SIG-M5 treated with dmso at 0.1 percent for 504 hours (cell line): ENCODE measurements at regions not wholly inside any gene's neighbourhood (a gene's known extent, or its start where the extent isn't known, plus 50 kb on each side); places are given as distances from the start of the nearest gene placed in this dataset.

Experiments used
- DNase-seq: peaks from one replicate; lab custom pipeline; 2025; ENCODE audit not compliant: unreplicated experiment; lab: John Stamatoyannopoulos, UW

DNA sequence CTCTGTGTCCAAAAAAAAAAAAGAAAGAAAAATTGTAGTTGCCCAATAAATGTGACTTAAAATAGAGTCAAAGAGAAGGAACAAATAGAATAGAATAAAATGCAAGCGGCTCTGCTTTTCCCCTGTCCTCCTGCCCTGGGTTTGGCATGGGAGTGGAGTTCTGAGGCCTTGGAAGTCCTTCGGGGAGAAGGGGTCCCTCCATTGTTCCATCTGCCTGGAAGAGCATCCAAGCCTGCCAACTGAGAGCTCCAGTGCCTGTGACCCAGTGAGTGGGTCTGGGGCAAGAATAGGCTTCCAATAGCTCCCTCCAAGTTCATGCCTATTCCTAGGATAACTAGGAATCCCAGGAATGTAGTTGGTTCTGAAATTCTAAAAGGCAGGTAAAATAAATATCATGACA is 321.4 kb downstream of the MYCN start:
- DNase-seq, result no peak

DNA sequence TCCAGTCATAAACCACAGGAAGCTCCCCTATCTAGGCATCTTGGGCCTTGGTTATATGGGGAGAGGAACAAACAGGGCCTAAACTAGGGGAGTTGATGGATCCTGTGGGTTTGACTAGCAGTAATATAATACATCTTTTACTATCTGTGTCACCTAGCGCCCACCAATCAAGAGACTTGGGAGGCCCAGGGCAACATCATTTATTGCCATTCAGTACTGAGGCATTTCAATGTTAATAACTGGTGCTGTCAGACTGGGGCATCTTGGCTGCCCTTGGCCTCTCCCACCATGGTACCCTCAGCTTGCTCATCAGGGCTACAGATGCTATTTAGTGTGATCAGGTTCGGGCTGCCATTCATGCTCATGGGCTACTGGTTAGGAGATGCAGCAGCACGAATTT is 320.7 kb downstream of the MYCN start:
- no peak for DNase-seq

DNA sequence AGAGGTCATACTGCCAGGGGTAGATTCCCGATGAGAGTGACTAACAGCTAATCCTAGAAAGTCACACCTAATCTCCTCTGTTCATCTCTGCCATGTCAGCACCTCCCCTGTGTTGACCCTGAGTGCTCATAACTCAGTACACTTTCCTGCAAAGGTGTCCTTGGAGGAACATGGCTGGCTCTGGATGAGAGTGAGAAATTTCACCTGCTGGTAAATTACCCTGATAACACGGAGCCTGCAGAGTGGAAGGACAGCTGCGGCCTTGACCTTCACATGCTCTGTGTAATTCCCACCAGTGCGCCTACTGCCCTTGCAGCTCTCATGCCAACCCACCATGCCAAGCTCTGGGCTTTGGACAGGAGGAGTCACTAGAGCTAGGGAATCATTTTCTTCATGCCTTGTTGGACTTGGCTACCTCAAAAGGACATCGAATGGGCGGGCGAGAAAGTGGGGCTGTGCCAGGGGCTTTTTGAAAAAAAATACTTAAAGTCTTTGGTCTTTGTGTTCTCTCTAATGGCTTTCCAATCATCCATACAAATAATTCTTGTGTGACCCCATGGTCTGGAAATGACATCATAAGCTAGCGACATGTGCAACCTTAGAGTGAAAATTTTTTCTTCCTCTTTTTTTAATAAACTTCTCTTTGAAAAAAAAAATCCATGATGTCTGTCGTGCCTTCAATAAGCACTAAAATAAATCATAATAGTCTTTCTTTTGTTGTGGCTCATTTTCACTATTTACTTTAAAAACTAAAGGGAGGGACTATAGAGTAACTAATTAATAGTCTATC is 319.9 kb downstream of the MYCN start:
- DNase-seq, result no peak

DNA sequence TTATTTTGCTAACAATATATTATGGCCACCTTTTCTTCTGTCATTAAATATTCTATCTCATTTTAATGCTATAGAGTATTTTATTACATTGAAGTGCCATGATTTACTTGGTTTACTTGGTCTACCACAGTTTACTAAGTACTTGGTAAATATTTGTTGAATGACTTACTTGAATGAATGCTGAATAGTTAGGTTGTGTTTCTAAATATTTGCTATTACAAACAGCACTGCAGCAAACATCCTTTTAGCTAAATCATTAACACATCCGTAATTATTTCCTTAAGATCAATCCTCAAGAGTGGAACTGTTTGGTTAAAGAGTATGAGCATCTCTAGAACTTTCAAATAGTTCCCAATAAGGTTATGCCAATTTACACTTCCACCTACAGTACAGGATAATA is 318.7 kb downstream of the MYCN start:
- no peak for DNase-seq

DNA sequence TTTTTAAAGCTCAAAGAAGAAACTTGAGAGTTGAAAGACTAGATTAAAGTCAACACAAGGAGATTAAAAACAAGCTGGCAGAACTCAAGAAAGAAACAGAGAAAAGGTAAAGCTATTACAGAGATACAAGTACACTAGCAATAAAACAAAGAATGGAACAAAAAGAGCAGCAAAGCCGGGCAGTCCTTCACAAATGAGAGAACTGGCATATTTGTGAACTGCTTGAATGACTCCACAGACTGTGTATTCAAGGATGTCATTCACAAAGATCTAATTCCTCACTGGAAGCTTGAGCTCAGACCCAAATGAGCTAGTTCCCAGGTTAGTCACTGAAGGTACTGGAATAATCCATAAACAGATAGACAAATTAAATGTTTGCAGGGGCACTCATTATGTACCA is 318.0 kb downstream of the MYCN start:
- DNase-seq, result no peak

DNA sequence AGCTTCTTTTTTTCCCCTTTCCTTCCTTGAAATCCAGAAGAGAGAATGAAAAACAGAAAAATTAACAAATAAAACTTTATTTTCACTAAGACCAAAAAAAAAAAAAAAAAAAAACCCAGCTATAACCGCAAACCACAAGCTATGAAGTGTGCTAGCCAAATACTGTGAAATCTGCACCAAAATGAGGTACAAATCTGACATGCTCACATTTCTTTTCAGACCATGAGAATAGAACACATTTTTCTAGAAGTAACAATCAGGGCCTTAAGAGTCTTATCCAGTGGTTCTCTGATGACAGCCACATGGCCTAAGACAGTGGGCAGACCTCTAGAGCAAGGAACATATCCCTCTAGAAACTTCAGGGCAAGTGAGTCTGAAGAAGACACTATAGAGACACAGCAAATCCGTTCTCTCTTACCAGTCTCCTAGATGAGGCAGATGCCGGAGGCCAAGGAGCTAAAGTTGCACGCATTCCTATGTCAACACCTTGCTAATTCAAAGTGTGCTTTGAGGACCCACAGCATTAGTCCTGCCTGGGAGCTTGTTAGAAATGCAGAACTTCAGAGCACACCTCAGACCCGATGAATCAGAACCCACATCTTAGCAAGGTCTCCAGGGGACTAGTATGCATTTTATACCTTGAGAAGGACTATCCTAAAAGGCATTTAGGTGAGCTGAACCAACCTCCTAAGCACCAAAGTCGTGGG is 317.1 kb downstream of the MYCN start:
- DNase-seq, result no peak

DNA sequence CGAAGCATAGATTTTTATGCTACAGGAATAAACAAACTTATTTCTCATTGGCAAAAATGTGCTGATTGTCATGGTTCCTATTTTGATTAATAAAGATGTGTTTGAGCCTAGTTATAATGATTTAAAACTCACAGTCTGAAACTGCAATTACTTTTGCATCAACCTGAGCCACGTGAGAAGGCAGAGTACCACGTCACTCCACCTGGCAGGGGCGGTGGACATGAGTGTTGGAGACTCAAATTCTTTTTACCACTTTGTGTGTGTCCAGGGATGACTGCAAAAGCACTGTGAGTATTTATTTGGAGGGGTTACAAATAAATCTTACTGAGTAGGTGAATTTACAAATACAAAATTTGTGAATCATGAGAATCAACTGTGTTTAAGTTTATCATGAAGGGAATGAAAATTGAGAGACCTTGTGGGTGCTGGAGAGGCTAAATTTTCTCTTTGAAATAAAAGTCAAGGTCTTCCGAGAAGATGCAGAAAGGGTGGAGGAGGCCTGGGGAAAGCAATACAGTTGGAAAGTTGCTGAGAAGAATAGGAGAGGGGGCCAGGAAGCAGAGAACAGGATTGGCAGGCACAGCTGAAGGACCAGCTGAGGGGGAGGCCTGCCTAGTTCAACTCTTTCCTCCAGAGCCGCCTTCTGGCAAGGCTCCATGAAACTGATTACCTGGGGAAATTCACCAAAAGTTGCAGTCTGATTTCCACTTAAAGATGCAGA is 316.4 kb downstream of the MYCN start:
- no peak for DNase-seq

DNA sequence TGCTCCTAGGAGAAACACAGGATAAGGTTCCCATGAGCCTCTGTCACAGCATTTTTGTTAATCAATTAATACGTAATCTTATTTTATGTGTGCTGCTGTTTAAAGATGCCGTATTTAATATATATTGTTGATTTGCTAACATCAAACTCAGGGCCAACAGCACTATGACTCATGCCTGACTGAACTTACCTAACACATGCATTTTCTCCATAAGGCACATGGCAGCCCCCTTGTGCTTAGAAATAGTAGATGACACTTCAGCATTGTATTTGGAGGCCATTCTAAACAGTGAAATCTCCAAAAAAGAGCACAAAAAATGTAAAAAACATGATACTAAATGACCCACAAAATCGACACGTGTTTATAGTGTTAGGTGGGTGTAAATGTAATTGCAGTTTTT is 314.8 kb downstream of the MYCN start:
- no peak for DNase-seq

DNA sequence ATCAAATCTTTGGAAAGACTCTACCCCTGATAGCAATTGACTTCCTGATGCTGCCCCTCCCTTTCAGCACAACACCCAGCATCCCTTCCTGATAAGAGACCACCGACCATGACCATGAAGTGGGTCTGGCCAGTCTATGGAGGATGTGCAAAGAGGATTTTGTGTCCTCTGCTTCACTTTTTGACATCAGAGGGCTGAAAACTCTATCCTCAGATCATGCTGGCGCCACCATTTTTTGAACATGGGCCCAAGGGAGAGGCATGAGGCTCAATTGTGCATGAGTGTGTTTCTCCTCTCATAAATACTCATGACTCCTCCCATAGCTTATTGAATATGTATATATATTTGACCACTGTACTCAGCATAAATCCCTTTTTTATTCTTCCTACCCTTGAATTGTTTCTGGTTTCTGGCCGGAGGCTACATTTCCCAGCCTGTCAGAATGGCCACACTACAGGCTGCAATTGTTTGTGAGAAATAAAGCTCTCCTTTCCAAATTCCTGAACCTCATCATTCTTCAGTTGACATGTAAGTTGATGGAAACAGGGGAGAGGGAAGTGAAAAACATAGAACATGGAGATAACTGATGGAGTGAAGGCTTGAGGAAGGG is 314.1 kb downstream of the MYCN start:
- no peak for DNase-seq

DNA sequence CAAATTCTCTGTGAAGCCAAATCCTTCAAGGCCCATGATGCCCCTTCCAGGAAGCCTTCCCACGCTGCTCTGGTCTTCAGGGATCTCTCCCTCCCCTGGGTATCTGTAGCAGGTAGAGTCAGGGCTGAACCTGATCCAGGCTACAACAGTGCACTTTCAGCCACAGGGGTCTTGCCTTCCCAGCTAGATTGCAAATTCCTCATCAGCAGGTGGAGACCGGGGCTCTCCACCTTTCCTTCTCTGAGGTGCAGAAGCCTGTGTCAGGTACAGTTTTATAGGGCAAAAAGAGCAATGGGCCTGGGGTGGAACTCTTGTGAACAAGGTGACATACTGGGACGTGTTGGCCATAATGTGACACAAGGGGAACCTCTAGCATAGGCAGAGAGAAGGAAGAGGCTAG is 312.9 kb downstream of the MYCN start:
- DNase-seq, result no peak

DNA sequence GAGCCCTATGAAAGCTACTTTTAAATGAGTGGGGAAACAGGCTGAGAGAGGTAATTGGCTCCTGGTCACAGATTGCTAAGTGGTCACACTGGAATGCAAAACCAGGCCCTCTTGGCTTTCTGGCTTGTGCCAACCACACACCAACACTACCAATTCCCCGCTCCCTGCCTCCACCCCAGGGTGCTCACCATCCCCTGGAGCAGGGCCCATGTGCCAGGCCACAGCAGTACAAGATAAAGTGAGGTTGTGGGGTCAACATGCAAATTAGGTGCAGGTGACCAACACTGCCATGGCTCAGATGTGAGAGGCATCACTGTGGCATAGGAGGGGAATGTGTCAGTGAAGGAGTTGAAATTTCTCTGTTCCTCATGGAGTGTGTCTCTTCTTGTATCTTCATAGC is 312.5 kb downstream of the MYCN start:
- no peak for DNase-seq

DNA sequence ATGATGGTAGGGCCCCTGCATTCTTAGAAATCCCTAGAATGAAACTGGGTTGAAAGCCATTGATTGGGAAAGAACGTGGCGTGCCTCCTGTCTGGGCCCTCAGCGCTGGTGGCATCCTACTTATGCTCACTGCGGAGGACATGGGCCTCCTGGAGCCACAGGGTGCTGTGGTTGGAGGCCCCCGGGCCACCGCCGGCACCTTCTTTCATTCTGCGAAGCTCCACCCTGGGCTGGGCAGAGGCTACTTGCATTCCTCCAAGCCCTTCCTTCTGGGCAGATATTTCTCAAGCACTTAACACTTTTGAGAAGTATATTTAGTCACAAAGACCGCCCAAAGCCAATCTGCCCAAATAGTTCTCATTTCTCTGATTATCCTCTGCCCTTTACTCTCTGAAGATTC is 311.9 kb downstream of the MYCN start:
- no peak for DNase-seq

DNA sequence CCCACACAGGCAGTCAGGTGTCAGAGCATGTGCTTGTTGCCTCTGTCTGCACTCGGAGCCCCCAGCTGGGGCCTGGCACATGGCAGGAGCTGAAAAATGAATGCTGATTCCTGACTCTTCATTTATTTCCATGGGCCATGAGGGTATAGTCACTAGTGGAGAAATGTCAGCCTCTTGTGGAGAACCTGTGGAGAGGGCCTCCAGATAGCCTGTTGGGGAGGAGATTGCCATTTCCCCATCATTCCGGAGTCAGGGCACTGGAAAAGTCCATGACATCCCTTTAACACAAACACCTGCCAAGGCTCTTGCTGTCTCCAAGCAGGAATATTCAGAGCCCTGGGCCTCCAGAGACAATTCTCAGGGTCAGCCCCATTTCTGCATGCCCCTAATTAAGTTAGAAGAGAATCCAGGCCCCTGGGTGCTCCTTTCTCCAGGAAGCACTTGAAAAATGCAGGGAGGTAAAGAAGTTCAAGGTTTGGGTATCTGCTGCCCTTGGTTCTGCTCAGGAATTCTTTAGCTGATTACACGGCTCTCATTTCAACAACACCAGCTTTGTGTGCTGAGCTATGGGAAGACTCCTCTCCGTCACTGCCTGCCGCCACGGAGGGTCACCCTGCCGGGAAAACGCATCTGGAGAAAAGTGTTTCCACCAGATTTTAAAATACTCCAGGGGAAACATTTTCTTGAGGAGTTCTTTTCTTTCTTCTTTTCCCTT is 311.3 kb downstream of the MYCN start:
- DNase-seq, result no peak

DNA sequence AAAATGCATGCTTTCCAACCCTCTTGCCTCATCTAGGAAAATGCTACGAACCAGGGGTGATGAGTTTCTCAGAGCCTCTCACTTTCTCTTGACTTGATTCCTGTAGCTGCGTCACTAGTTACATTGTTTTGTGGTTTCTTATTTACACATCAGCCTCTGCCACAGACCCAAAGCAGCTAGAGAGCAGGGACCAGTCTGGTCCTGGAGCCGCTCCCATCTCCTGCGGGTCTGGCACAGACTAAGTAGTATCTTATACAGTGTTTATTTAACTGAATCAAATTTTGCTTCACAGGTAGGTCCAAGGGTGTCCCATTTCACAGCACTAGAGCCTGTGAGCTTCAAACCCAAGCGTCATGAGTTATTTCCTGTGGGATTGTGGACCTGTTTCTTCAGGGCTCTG is 310.5 kb downstream of the MYCN start:
- no peak for DNase-seq

DNA sequence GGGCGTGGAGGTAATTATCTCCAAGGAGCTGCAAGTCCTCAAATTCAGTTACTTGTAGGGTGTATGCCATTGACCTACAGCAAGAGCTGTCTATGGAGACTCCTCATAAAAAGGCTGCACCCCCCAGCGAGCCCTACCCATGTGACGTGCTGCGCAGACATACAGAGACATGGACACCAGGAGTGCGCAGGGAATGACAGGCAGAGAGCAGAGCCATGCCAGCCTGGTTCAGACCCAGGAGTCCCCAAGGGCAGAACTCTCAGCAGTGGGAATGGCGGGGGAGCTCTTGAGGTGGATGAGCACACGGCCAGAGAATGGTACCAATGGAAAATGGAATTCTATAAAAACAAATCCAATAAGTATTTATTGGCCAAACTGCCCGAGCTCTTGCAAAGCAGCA is 310.1 kb downstream of the MYCN start:
- no peak for DNase-seq

DNA sequence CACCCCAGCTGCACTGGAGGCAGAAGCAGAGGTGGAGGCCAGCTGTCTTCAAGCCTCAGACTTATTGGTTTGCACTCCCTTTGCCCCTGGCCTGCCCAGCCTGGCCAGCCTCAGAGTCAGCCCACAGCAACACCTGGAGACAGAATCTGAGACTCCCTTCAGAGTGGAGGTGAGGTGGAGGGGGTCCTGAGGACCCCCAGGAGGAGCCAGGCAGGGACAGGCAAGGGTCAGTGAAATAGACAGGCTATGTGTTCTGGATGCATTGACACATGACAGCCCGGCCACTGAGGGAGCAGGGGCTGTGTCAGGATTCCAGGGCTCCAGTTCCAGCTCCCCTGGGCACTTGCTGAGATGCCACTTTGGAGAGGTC is 309.7 kb downstream of the MYCN start:
- no peak for DNase-seq

DNA sequence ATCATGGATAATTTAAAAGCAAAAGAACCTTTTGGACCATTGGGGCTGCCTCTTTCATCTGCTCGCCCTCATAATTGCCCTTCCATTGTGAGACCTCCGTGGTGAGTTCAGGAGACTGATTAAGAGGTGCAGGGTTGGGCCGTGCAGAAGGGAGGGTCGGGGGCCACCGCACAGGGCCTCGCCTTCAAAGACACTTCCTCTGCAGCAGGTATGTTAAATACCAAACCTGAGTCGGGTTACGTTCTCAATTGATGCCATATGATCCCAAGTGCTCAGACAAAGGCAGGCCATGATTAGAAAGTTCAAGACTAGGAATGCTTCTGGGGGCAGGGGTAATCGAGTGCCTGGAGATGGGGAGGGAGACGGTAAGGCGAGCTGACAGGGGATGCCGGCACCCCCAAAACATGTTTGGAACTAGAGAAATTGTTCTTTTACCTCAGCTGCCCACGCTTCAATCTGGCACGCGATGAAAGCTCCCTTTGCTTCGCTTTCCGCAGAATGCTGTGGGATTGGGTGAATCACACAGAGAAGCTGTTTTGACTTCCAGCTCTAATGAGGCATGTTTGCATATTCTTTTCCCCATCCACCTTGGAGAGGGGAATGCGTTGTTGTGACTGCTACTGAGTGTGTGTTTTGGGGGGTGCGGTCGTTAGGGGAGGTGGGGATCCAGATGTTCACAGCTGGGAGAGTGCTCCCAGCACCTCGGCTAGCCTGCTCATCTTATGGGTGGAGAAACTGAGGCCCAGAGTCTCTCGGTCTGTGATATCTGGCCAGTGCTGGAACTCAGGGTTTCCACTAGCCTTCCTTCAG is 309.1 kb downstream of the MYCN start:
- no peak for DNase-seq

DNA sequence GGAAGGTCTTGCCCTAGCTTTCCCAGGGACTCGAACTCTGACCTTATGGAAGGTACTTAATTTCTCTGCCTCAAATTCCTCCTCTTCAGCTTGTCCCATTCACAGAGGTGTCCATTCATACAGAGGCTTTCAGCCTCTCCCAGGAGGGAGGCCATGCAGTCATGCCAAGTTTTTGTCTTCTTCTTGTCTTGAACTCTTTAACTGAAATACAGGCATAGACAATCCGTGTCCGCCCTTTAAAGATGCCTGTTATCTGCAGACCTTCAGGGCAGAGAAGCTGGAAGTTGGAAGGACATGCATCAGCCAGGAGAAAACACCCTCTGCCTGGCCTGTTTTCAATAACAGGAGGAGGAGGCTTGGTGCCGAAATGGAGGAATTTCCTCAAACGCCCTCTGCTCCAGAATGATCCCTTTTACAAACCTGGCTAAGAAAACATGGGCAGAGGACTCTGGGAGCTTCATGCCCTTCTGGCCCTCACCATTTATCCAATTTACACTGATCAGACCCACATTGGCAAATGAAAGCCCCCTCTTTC is 308.3 kb downstream of the MYCN start:
- DNase-seq, result no peak

DNA sequence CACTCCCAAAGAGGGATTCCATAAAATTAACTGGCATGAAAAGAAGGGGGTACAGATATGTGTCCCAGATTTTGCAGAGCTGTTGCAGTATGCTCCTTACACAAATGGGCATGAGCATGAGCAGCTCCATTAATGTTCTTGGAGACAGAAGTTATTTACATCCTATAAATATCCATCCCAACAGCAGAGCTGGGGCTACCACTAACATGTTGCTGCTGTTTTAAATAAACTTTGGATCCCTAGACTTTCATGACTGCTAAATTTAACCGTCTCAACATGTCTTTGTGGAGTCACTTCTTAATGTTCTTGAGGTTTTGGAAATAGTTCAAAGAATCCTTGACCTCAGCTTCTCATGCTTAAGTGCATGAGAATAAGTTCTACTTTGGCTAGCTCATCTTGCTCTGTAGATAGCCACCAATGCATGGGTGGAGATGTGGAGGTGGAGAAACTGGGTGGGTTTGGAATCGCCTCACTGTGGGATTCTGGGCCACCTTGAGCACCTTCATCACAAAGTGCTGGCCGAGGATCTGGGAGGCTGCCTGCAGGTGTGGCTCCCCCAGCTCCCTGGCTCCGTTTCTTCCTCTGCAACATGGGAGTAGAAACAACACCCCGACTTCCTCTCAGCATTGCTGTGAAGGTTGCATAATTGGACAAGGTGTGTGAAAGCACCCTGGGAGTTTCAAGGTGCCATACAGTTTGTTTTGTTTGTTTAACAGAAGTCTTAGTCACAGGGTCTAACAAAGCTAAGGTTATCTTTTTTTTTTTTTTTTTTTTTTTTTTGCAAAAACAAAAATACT is 307.2 kb downstream of the MYCN start:
- no peak for DNase-seq
